ENCODE measurements at regions not wholly inside any gene's neighbourhood (a gene's known extent, or its start where the extent isn't known, plus 50 kb on each side); places are given as distances from the start of the nearest gene placed in this dataset.

DNA sequence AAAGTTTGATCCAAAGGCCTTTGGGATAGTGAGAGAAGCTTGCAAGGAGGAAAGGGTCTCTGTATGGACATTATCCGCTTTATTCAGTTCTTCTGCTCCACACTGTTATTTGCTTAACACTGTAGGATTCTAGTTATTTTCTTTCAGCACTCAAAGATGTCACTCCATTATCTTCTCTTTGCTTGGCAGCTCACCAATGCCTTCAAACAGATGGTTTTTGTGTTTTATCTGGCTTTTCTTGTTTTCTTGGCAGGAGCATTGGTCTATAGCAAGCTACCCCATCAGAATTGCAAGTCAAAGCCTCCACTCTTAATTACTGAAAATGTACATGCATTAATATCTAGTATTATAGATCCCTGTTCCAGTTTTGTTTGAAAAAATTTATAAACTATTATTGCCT lies 138.8 kb downstream of the EVA1A start:
- no peak for DNase-seq (ENCODE audit: extremely low read depth, low read depth)
- no peak for TF ChIP-seq CTCF (IDR thresholded peaks at IDR 0.05; ENCODE audit: low read depth, low read length)

- DNase-seq (ENCODE audit: extremely low read depth, low read depth), result no peak
- no peak for TF ChIP-seq CTCF (IDR thresholded peaks at IDR 0.05; ENCODE audit: low read depth, low read length)
Measured at GRCh38 chr2:75416420-75417342, 144.1 kb downstream of the EVA1A start.

DNA sequence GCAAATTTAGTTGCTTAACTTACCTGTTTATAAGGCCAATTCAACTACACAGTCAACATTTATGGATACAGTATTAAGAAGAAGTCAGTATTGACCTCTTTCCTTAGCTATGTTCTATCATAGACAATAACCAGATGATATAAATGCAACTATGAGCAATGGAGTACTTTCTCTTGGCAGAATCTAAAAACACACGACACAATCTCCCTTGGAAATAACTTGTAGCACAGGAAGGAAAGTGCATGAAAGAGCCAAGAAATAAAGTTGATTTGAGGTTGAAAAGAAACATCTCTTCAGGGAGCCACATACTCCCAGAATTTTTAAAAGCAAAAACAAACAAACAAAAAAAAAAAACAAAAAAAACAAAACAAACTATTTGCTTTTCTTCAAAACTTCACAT lies 145.0 kb downstream of the EVA1A start:
- DNase-seq (ENCODE audit: extremely low read depth, low read depth), result no peak
- TF ChIP-seq CTCF (IDR thresholded peaks at IDR 0.05; ENCODE audit: low read depth, low read length), result no peak

DNA sequence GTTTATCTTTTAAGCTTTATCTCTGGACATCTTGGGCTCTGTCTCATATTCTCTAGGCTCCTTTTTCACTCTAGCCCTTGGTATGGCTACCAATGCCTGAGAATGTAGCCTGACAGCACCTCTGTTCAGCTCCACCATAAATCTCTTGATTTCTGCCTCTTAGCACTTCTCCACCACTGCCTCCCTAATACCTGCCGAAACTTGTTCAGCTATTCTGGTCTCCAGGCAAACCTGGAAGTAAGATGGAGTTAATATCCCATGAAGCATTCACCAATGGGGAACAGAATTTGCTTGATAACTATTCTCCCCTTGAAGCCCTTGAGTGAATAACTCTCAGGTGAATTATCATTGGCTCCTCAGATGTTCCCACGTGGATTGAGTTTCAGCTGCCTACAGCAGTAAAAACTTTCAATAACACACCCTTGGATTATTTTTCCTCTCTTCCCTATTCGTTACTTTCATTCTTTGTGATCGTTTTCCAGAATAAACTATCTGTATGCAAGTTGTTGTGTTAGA lies 145.6 kb downstream of the EVA1A start:
- TF ChIP-seq CTCF (IDR thresholded peaks at IDR 0.05; ENCODE audit: low read depth, low read length), result no peak

GRCh38 chr2:75411574-75411973 lies 149.2 kb downstream of the EVA1A start:
- TF ChIP-seq CTCF (IDR thresholded peaks at IDR 0.05; ENCODE audit: low read depth, low read length), result no peak
- DNase-seq (ENCODE audit: extremely low read depth, low read depth), result no peak

More for the DNA sequence above, 145.6 kb downstream of the EVA1A start:
- no peak for DNase-seq (ENCODE audit: extremely low read depth, low read depth)

DNA sequence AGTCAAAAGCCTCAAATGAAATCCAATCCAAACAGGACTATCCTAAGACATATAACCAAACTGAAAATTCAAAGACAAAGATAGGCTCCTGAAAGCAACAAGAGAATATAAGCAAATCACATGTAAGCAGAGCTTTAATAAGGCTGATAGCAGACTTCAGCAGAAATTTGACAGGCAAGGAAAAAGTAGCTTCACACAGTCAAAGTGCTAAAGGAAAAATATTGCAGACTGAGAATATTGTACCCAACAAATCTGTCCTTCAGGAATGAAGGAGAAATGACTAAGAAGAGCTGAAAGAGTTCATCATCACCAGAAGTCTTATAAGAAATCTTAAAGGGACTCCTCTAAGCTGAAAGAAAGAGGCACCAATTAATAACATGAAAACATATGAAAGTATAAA lies 150.0 kb downstream of the EVA1A start:
- no peak for TF ChIP-seq CTCF (IDR thresholded peaks at IDR 0.05; ENCODE audit: low read depth, low read length)
- DNase-seq (ENCODE audit: extremely low read depth, low read depth), result no peak

GRCh38 chr2:75408771-75409170 lies 152.0 kb downstream of the EVA1A start:
- no peak for DNase-seq (ENCODE audit: extremely low read depth, low read depth)
- TF ChIP-seq CTCF (IDR thresholded peaks at IDR 0.05; ENCODE audit: low read depth, low read length), result no peak
